ENCODE measurements at regions not wholly inside any gene's neighbourhood (a gene's known extent, or its start where the extent isn't known, plus 50 kb on each side); places are given as distances from the start of the nearest gene placed in this dataset.

DNA sequence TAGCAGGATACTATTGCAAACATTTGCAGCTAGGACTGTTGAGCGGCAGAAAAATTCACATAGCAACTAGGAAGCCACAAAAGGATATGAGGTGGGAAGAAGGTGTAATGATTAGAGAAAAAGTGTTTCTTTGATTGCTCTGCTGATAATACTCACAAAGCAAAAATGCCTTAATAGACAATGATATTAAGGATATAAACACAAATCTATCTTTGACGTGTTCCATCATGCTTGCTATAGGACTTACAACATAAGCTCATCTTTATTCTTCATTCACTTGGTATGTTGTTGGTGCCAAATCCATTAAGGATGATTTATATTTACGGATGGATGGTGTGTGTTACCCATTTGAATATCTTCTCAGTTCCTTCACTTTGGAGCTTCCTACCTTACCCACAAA is 309.3 kb downstream of the GPR37 start:
- H3K4me1 Mint-ChIP-seq: no peaks in the 10 kb centered on the region
- no peaks in the 10 kb centered on the region for H3K27me3 Mint-ChIP-seq
- H3K27ac Mint-ChIP-seq: no peak overlapping the region
- no peaks in the 10 kb centered on the region for H3K9me3 Mint-ChIP-seq
- intact Hi-C loops (cut with micrococcal nuclease): no loop called here
- H3K4me3 Mint-ChIP-seq: no peak overlapping the region
- DNase-seq: no peak
- H3K36me3 Mint-ChIP-seq (ENCODE audit: low read depth): no peaks in the 10 kb centered on the region

GRCh38 chr7:124452186-124452585 is 313.4 kb downstream of the GPR37 start:
- intact Hi-C loops (cut with micrococcal nuclease): no loop called here
- Mint-ChIP-seq H3K9me3 (no peaks in the 10 kb centered on the region), H3K27ac (no peak overlapping the region), H3K36me3 (ENCODE audit: low read depth) (no peaks in the 10 kb centered on the region), H3K4me3 (no peak overlapping the region), H3K27me3 (no peaks in the 10 kb centered on the region), H3K4me1 (no peaks in the 10 kb centered on the region)
- no peak for DNase-seq

DNA sequence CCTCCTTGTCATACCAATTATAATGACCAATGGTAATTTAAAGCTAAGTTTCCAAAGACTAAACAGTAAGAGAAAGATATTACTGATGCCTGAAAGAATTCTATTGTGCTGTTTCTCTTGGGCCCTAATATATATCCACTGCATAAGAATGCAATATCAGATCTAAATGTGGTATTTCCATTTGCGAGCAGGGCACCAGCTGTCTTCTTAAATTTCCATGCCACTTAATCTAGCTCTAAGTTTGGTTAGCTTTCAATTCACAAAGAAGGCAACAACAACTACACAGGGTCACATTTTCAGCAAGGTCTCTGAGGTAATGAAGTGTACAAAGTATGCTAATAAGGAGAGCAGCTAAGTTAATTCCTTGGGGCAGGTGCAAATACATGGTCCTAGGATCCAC is 315.7 kb downstream of the GPR37 start:
- Mint-ChIP-seq H3K27me3 (no peaks in the 10 kb centered on the region), H3K4me3 (no peak overlapping the region), H3K4me1 (no peaks in the 10 kb centered on the region), H3K27ac (no peak overlapping the region), H3K9me3 (no peaks in the 10 kb centered on the region), H3K36me3 (ENCODE audit: low read depth) (no peaks in the 10 kb centered on the region)
- DNase-seq: no peak
- intact Hi-C loops (cut with micrococcal nuclease): no loop called here

DNA sequence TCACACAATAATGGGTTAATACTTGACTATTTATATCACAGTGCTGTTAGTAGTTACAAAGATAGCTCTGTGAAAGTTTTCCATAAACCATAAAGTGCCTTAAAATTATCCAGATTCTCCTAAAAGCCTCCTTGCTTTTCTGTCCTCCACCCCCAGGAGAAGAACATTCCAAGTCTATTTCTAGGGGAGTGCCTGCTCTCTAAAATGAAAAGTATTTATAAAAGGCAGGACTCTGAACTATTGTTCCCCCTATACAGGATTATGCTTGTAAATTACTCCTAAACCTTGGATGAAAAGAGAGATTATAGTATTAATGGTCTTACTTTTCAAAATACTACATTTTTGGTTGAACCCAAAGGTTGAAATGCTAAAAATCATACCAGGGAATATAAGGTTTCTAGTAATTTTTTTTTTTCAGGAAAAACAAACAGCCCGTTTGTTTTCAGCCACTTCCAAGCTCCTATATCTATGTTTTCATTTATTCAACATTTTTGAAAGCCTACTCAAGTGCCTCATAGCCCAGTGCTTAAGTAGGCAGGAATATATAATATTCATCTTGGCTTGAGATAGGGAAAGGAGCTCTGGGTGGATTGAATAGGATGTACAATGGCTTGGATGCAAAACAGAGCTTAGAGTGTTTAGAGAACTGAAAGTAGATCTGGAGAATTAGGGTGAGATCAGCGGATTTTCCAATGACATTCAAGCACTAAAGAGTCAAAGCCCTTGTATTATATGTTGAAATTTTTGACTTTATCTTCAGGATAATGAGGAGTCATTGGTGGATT is 320.7 kb downstream of the GPR37 start:
- intact Hi-C loops (cut with micrococcal nuclease): no loop called here
- no peaks in the 10 kb centered on the region for H3K9me3 Mint-ChIP-seq
- no peak overlapping the region for H3K4me3 Mint-ChIP-seq
- H3K4me1 Mint-ChIP-seq: no peaks in the 10 kb centered on the region
- no peaks in the 10 kb centered on the region for H3K36me3 Mint-ChIP-seq (ENCODE audit: low read depth)
- H3K27ac Mint-ChIP-seq: no peak overlapping the region
- no peak for DNase-seq
- H3K27me3 Mint-ChIP-seq: no peaks in the 10 kb centered on the region

DNA sequence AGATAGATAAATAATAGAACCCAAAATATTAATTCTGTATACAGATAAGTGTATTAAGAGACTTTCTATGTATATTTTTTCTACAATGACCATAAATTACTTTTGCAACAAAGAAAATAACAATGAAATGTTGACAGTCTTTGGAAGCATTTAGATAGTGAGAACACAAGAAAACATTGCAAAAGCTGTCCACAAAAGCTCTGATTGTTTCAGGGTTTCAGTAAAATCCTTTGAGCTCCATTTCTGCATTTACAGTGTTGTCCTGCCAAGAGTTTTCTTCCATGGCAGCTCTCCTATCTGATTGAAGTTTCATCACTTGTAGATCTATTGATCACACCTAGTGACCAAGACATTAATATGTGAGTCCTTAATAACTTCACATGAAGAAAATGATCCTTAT is 321.8 kb downstream of the GPR37 start:
- Mint-ChIP-seq H3K36me3 (ENCODE audit: low read depth) (no peaks in the 10 kb centered on the region), H3K4me1 (no peaks in the 10 kb centered on the region), H3K27ac (no peak overlapping the region), H3K9me3 (no peaks in the 10 kb centered on the region), H3K27me3 (no peaks in the 10 kb centered on the region), H3K4me3 (no peak overlapping the region)
- intact Hi-C loops (cut with micrococcal nuclease): no loop called here
- DNase-seq: no peak

- Mint-ChIP-seq H3K9me3 (no peaks in the 10 kb centered on the region), H3K4me1 (no peaks in the 10 kb centered on the region), H3K4me3 (no peak overlapping the region), H3K27me3 (no peaks in the 10 kb centered on the region), H3K27ac (no peak overlapping the region), H3K36me3 (ENCODE audit: low read depth) (no peaks in the 10 kb centered on the region)
- no peak for DNase-seq
- intact Hi-C loops (cut with micrococcal nuclease): no loop called here
These were observed 325.5 kb downstream of the GPR37 start for GRCh38 chr7:124440081-124440480.

GRCh38 chr7:124432009-124432578 is 333.5 kb downstream of the GPR37 start:
- Mint-ChIP-seq H3K4me1 (no peaks in the 10 kb centered on the region), H3K27me3 (no peaks in the 10 kb centered on the region), H3K36me3 (ENCODE audit: low read depth) (no peaks in the 10 kb centered on the region), H3K27ac (no peak overlapping the region), H3K4me3 (no peak overlapping the region), H3K9me3 (no peaks in the 10 kb centered on the region)
- no peak for DNase-seq
- intact Hi-C loops (cut with micrococcal nuclease): no loop called here

GRCh38 chr7:124429923-124430322 is 335.7 kb downstream of the GPR37 start:
- Mint-ChIP-seq H3K27ac (no peak overlapping the region), H3K4me3 (no peak overlapping the region), H3K4me1 (no peaks in the 10 kb centered on the region), H3K9me3 (no peaks in the 10 kb centered on the region), H3K36me3 (ENCODE audit: low read depth) (no peaks in the 10 kb centered on the region), H3K27me3 (no peaks in the 10 kb centered on the region)
- intact Hi-C loops (cut with micrococcal nuclease): no loop called here
- no peak for DNase-seq

DNA sequence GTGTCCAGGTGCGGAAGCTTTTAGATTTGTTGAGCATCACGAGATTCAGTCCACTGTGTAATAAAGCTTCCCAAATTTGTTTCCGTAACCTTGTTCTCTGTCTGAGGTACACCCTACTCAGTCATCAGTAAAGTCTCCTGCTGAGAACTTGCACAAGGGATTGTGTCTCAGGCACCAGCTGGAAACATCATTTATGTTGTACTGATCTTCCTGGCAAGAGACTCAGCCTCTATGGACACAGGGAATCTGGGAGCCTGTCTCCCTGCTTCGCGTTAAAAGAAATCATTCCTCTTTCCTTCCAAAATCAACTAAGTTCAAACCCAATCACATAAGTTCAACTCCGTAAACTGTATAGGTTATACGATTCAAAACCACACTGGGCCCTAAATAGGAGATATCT is 336.8 kb downstream of the GPR37 start:
- no peak overlapping the region for H3K27ac Mint-ChIP-seq
- H3K27me3 Mint-ChIP-seq: no peaks in the 10 kb centered on the region
- intact Hi-C loops (cut with micrococcal nuclease): no loop called here
- no peaks in the 10 kb centered on the region for H3K4me1 Mint-ChIP-seq
- no peaks in the 10 kb centered on the region for H3K9me3 Mint-ChIP-seq
- DNase-seq: no peak
- H3K4me3 Mint-ChIP-seq: no peak overlapping the region
- H3K36me3 Mint-ChIP-seq (ENCODE audit: low read depth): no peaks in the 10 kb centered on the region

GRCh38 chr7:124426621-124427020 is 339.0 kb downstream of the GPR37 start:
- intact Hi-C loops (cut with micrococcal nuclease): no loop called here
- DNase-seq: no peak
- Mint-ChIP-seq H3K4me3 (no peak overlapping the region), H3K36me3 (ENCODE audit: low read depth) (no peaks in the 10 kb centered on the region), H3K9me3 (no peaks in the 10 kb centered on the region), H3K27me3 (no peaks in the 10 kb centered on the region), H3K27ac (no peak overlapping the region), H3K4me1 (no peaks in the 10 kb centered on the region)

DNA sequence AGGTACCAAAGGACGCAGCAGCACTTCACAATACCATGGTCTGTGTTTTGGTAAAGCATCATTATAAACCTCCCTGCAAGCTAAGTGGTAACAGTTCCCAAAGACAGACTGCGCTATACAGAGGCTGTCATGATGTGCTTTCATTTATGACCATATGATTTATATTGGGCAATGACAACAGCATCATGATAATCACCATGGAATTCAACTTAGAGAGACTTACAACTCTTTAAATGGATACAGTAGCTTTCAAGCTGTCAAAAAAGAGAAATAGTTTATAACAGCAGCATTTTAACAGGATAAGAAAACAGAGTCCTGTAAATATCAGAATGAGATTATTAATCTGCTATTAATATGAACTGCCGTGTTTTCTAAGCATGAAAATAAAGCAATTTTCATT is 341.7 kb downstream of the GPR37 start:
- Mint-ChIP-seq H3K9me3 (no peaks in the 10 kb centered on the region), H3K36me3 (ENCODE audit: low read depth) (no peaks in the 10 kb centered on the region), H3K4me3 (no peak overlapping the region), H3K27ac (no peak overlapping the region), H3K4me1 (no peaks in the 10 kb centered on the region), H3K27me3 (no peaks in the 10 kb centered on the region)
- DNase-seq: no peak
- intact Hi-C loops (cut with micrococcal nuclease): no loop called here

DNA sequence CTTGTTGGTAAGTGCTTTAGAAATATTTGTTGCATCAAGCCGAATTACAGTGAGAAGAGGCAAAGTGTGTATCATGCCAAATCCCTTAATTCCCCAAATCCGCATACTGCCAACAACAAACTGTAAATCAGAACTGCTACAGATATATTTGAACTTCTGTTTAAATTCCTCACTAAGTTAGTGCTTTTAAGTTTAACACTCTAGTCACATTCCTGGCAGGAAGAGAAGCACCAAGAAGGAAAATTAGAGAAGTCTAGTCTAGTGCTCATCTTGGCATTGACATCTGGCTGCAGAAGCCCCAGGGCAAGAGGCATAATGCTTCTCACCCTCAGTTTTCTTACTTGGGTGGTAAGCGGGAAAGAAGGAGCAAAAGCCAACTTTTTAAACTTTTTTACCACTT is 343.5 kb downstream of the GPR37 start:
- Mint-ChIP-seq H3K27me3 (no peaks in the 10 kb centered on the region), H3K4me1 (no peaks in the 10 kb centered on the region), H3K36me3 (ENCODE audit: low read depth) (no peaks in the 10 kb centered on the region), H3K4me3 (no peak overlapping the region), H3K27ac (no peak overlapping the region), H3K9me3 (no peaks in the 10 kb centered on the region)
- intact Hi-C loops (cut with micrococcal nuclease): no loop called here
- DNase-seq: no peak

DNA sequence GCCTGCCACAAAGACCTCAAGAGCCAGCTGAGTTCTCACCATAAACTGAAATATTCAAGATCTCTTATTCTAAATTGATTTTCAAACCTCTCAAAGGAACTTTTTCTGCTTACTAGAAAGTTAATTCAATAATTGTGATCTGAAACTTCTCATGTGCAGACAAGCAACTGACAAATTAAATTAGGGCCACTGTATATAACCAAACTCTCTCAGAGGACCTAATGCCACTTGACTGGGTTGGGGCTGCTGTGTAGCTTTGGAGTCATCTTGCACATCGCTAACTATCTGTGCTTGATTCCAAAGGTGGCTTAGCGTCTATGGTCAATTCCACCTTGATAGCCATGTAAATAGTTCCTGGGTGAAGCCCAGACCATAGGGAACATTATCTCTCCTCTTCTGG is 345.2 kb downstream of the GPR37 start:
- H3K9me3 Mint-ChIP-seq: no peaks in the 10 kb centered on the region
- H3K27me3 Mint-ChIP-seq: no peaks in the 10 kb centered on the region
- no peak overlapping the region for H3K4me3 Mint-ChIP-seq
- H3K4me1 Mint-ChIP-seq: no peaks in the 10 kb centered on the region
- no peak overlapping the region for H3K27ac Mint-ChIP-seq
- no peak for DNase-seq
- no peaks in the 10 kb centered on the region for H3K36me3 Mint-ChIP-seq (ENCODE audit: low read depth)
- intact Hi-C loops (cut with micrococcal nuclease): no loop called here

DNA sequence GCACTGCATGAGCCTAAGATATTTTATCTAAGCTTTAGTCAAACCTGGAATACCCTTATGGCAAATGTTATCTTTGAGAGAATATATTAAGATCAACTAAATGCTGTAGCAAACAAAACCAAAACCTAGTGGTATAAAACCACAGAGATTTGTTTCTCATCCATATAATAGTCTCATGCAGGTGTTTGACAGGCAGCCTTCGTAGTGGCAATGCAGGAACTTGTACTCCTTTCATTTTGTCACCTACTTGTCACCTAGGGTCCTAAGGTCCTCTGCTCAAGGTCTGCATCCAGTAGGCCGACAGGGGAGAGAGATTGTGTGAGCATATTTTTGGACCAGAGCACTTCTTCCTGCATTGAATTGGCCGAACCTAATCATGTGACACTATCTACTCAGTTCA is 352.6 kb downstream of the GPR37 start:
- no peak overlapping the region for H3K4me3 Mint-ChIP-seq
- H3K9me3 Mint-ChIP-seq: no peaks in the 10 kb centered on the region
- no peaks in the 10 kb centered on the region for H3K36me3 Mint-ChIP-seq (ENCODE audit: low read depth)
- H3K27me3 Mint-ChIP-seq: no peaks in the 10 kb centered on the region
- no peak overlapping the region for H3K27ac Mint-ChIP-seq
- no peaks in the 10 kb centered on the region for H3K4me1 Mint-ChIP-seq
- intact Hi-C loops (cut with micrococcal nuclease): no loop called here
- DNase-seq: no peak

- DNase-seq: no peak
- Mint-ChIP-seq H3K27me3 (no peaks in the 10 kb centered on the region), H3K9me3 (no peaks in the 10 kb centered on the region), H3K4me1 (no peaks in the 10 kb centered on the region), H3K36me3 (ENCODE audit: low read depth) (no peaks in the 10 kb centered on the region), H3K27ac (no peak overlapping the region), H3K4me3 (no peak overlapping the region)
- intact Hi-C loops (cut with micrococcal nuclease): no loop called here
These were observed 353.1 kb downstream of the GPR37 start for GRCh38 chr7:124412531-124412930.
